ENCODE measurements at regions not wholly inside any gene's neighbourhood (a gene's known extent, or its start where the extent isn't known, plus 50 kb on each side); places are given as distances from the start of the nearest gene placed in this dataset.
"Not testable (repeated sequence)": the region's sequence is repeated elsewhere in the genome, so short reads cannot be mapped to it uniquely, and the experiment has no call there.

DNA sequence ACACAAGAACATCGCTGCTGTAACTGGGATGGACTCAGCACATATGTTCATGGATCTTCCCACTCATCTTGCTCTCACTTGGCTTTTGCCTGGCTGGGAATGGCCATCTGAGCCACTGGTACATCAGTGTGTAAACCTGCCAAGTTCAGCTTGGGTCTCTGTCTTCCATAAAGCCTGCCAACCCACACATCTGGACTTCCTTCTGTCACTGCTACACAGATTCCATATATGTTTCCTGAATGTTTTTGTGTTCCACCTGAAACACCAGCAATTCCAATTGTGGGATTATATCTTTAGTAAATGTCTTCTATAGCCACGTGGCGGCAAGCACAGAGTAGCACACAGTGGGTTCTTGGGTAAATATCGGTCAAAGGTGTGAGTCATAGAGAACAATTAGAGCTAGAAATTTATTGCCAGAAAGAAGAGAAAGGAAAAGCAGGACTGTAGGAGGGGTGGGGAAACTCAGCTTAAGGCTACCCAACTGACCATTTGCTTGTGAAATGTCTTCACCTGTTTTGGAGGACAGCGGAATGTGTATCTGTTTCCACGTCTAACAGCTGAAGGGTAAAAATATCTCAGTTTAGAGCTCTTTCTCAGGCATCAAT, 125.9 kb downstream of the MFAP3L start:
- Histone ChIP-seq H3K4me1 (ENCODE audit: control insufficient read depth, insufficient read depth, low read length) (no peaks in the 10 kb centered on the region), H3K27ac (ENCODE audit: low read length) (no peak overlapping the region), H3K36me3 (ENCODE audit: control insufficient read depth, insufficient read depth, low read length) (no peaks in the 10 kb centered on the region), H3K27me3 (ENCODE audit: control insufficient read depth, insufficient read depth, low read length) (no peaks in the 10 kb centered on the region), H3K9me3 (ENCODE audit: control insufficient read depth, insufficient read depth, low read depth, low read length) (no peaks in the 10 kb centered on the region), H3K4me3 (ENCODE audit: low read depth in 2 of 2, low read length in 2 of 2) (no peak overlapping the region)
- ChIA-PET POLR2A (no interaction called here), CTCF (no interaction called here)
- no peak for ATAC-seq
- BruUV-seq (replicated peaks), result no TSS peak
- DNase-seq (ENCODE audit: low read depth, low spot score), result no peak
- in situ Hi-C loops (cut with HindIII; ENCODE audit: low pct_unique_long_range_greater_than_20kb, low sequenced_read_pairs) (no loop called here), intact Hi-C loops (cut with micrococcal nuclease; ENCODE audit: unreplicated experiment) (no loop called here)
- TF ChIP-seq POLR2AphosphoS5 (IDR thresholded peaks at IDR 0.05; ENCODE audit: low read depth, low read length) (no peak), TCF7L2 (IDR thresholded peaks at IDR 0.05; ENCODE audit: low read depth, low read length) (no peak)
- TF ChIP-seq, protein P1, sequence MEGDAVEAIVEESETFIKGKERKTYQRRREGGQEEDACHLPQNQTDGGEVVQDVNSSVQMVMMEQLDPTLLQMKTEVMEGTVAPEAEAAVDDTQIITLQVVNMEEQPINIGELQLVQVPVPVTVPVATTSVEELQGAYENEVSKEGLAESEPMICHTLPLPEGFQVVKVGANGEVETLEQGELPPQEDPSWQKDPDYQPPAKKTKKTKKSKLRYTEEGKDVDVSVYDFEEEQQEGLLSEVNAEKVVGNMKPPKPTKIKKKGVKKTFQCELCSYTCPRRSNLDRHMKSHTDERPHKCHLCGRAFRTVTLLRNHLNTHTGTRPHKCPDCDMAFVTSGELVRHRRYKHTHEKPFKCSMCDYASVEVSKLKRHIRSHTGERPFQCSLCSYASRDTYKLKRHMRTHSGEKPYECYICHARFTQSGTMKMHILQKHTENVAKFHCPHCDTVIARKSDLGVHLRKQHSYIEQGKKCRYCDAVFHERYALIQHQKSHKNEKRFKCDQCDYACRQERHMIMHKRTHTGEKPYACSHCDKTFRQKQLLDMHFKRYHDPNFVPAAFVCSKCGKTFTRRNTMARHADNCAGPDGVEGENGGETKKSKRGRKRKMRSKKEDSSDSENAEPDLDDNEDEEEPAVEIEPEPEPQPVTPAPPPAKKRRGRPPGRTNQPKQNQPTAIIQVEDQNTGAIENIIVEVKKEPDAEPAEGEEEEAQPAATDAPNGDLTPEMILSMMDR (IDR thresholded peaks at IDR 0.05), result no peak

DNA sequence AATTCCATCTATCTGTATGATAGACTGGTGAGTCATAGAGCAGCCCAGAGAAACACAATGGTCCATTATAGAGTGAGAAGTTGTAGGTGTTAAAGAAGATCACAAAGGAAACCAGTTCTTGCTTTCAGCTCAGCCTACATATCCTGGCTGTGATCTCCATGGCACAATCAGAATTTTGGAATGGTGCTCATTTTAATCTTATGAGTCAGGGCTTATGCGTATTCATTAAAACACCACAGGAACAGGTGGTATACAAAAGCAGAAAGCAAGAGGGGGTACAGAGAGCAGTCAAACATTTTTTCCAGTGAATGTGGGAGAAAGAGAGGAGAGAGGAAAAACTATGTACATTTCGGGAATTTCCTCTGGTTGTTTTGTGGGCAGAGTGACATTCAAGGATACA, 126.9 kb downstream of the MFAP3L start:
- Histone ChIP-seq H3K36me3 (ENCODE audit: control insufficient read depth, insufficient read depth, low read length) (no peaks in the 10 kb centered on the region), H3K9me3 (ENCODE audit: control insufficient read depth, insufficient read depth, low read depth, low read length) (no peaks in the 10 kb centered on the region), H3K4me1 (ENCODE audit: control insufficient read depth, insufficient read depth, low read length) (no peaks in the 10 kb centered on the region), H3K27me3 (ENCODE audit: control insufficient read depth, insufficient read depth, low read length) (no peaks in the 10 kb centered on the region), H3K27ac (ENCODE audit: low read length) (no peak overlapping the region), H3K4me3 (ENCODE audit: low read depth in 2 of 2, low read length in 2 of 2) (no peak overlapping the region)
- in situ Hi-C loops (cut with HindIII; ENCODE audit: low pct_unique_long_range_greater_than_20kb, low sequenced_read_pairs) (no loop called here), intact Hi-C loops (cut with micrococcal nuclease; ENCODE audit: unreplicated experiment) (no loop called here)
- DNase-seq (ENCODE audit: low read depth, low spot score) (no peak), ATAC-seq (no peak)
- ChIA-PET POLR2A (no interaction called here), CTCF (no interaction called here)
- BruUV-seq (replicated peaks), result no TSS peak
- TF ChIP-seq TCF7L2 (IDR thresholded peaks at IDR 0.05; ENCODE audit: low read depth, low read length), result no peak
- no peak for TF ChIP-seq SIN3A (IDR thresholded peaks at IDR 0.05; ENCODE audit: borderline replicate concordance, insufficient read depth, low read depth, low read length)

DNA sequence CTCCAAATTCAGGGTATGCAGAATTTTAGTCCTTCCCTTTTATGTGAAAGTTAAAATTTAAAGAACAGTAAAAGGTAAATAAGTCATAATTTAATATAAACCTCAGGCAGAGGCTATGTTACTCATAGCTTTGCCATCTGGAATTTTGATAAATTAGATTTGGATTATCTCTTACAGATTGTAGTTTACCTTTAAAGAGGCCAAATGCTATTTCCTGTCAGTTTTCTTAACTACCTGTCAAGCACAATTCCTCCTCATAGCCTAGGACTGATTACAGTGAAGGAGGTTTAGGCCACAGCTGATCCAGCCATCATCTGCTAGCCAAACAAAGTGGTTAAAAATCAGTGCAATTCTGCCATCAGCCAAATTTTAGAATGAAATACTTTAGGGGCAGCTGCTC, 128.1 kb downstream of the MFAP3L start:
- BruUV-seq (replicated peaks), result no TSS peak
- no peak for DNase-seq (ENCODE audit: low read depth, low spot score)
- TF ChIP-seq, protein P2, sequence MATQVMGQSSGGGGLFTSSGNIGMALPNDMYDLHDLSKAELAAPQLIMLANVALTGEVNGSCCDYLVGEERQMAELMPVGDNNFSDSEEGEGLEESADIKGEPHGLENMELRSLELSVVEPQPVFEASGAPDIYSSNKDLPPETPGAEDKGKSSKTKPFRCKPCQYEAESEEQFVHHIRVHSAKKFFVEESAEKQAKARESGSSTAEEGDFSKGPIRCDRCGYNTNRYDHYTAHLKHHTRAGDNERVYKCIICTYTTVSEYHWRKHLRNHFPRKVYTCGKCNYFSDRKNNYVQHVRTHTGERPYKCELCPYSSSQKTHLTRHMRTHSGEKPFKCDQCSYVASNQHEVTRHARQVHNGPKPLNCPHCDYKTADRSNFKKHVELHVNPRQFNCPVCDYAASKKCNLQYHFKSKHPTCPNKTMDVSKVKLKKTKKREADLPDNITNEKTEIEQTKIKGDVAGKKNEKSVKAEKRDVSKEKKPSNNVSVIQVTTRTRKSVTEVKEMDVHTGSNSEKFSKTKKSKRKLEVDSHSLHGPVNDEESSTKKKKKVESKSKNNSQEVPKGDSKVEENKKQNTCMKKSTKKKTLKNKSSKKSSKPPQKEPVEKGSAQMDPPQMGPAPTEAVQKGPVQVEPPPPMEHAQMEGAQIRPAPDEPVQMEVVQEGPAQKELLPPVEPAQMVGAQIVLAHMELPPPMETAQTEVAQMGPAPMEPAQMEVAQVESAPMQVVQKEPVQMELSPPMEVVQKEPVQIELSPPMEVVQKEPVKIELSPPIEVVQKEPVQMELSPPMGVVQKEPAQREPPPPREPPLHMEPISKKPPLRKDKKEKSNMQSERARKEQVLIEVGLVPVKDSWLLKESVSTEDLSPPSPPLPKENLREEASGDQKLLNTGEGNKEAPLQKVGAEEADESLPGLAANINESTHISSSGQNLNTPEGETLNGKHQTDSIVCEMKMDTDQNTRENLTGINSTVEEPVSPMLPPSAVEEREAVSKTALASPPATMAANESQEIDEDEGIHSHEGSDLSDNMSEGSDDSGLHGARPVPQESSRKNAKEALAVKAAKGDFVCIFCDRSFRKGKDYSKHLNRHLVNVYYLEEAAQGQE (IDR thresholded peaks at IDR 0.05; ENCODE audit: insufficient read depth in 1 of 2, low read depth in 2 of 2, low read length in 1 of 2), result no peak
- TF ChIP-seq POLR2AphosphoS5 (IDR thresholded peaks at IDR 0.05; ENCODE audit: low read depth, low read length) (no peak), SIN3A (IDR thresholded peaks at IDR 0.05; ENCODE audit: borderline replicate concordance, insufficient read depth, low read depth, low read length) (no peak), TCF7L2 (IDR thresholded peaks at IDR 0.05; ENCODE audit: low read depth, low read length) (no peak)
- TF ChIP-seq, protein P1 (IDR thresholded peaks at IDR 0.05), result no peak

DNA sequence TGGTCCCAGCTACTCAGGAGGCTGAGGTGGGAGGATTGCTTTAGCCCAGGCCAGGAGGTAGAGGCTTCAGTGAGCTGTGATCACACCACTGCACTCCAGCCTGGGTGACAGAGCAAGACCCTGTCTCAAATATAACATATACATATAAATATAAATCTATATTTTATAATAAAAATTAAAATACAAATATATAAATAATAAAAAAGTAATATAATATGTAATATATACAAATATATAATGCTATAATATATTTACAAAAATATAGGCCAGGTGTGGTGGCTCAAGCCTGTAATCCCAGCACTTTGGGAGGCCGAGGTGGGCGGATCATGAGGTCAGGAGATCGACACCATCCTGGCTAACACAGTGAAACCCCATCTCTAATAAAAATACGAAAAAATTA, 131.4 kb downstream of the MFAP3L start:
- DNase-seq (ENCODE audit: low read depth, low spot score); ATAC-seq; H3K9me3 ChIP-seq (ENCODE audit: control insufficient read depth, insufficient read depth, low read depth, low read length); H3K4me1 ChIP-seq (ENCODE audit: control insufficient read depth, insufficient read depth, low read length); POLR2A ChIA-PET; intact Hi-C loops (cut with micrococcal nuclease; ENCODE audit: unreplicated experiment); H3K27me3 ChIP-seq (ENCODE audit: control insufficient read depth, insufficient read depth, low read length); BruUV-seq (replicated peaks); H3K27ac ChIP-seq (ENCODE audit: low read length); CTCF ChIA-PET; H3K4me3 ChIP-seq (ENCODE audit: low read depth in 2 of 2, low read length in 2 of 2); H3K36me3 ChIP-seq (ENCODE audit: control insufficient read depth, insufficient read depth, low read length); in situ Hi-C loops (cut with HindIII; ENCODE audit: low pct_unique_long_range_greater_than_20kb, low sequenced_read_pairs): not testable (repeated sequence)

More for the DNA sequence above, 128.1 kb downstream of the MFAP3L start:
- Histone ChIP-seq H3K36me3 (ENCODE audit: control insufficient read depth, insufficient read depth, low read length) (no peaks in the 10 kb centered on the region), H3K27me3 (ENCODE audit: control insufficient read depth, insufficient read depth, low read length) (no peaks in the 10 kb centered on the region), H3K27ac (ENCODE audit: low read length) (no peak overlapping the region), H3K4me3 (ENCODE audit: low read depth in 2 of 2, low read length in 2 of 2) (no peak overlapping the region), H3K4me1 (ENCODE audit: control insufficient read depth, insufficient read depth, low read length) (no peaks in the 10 kb centered on the region), H3K9me3 (ENCODE audit: control insufficient read depth, insufficient read depth, low read depth, low read length) (no peaks in the 10 kb centered on the region)
- ChIA-PET POLR2A (no interaction called here), CTCF (no interaction called here)
- intact Hi-C loops (cut with micrococcal nuclease; ENCODE audit: unreplicated experiment) (no loop called here), in situ Hi-C loops (cut with HindIII; ENCODE audit: low pct_unique_long_range_greater_than_20kb, low sequenced_read_pairs) (no loop called here)
- ATAC-seq, result no peak

All from Panc1 (cell line).